Stimulated activated CD4-positive, alpha-beta T cell treated with anti-CD3 and anti-CD28 coated beads, Interleukin-12 subunit alpha, Interleukin-12 subunit beta, amount 100 ng/mL, for 48 hours (primary cell): ENCODE measurements at regions not wholly inside any gene's neighbourhood (a gene's known extent, or its start where the extent isn't known, plus 50 kb on each side); places are given as distances from the start of the nearest gene placed in this dataset.
A peak's percentile ranks its signal among the peaks of the same experiment; 100 is the strongest.
"Not testable (repeated sequence)": the region's sequence is repeated elsewhere in the genome, so short reads cannot be mapped to it uniquely, and the experiment has no call there.

Experiments used
- DNase-seq, 3 donors: peaks; one replicate each; pipeline ENCODE4 v3.0.0-alpha.2; 2020; ENCODE audit warnings: low read depth in 2 of 3, low spot score in 1 of 3

GRCh38 chr22:22122348-22123117 is 122.1 kb upstream of the VPREB1 start:
- DNase-seq, result no peak

- DNase-seq, result no peak
Observed at GRCh38 chr22:22121445-22121844, 123.1 kb upstream of the VPREB1 start.

- DNase-seq, result no peak
Observed at GRCh38 chr22:22120160-22120559, 124.4 kb upstream of the VPREB1 start.

- DNase-seq, result no peak
Observed at GRCh38 chr22:22118987-22119386, 125.6 kb upstream of the VPREB1 start.

GRCh38 chr22:22117864-22118544 is 126.6 kb upstream of the VPREB1 start:
- not testable (repeated sequence) for DNase-seq

GRCh38 chr22:22116997-22117770 is 127.4 kb upstream of the VPREB1 start:
- DNase-seq, result not testable (repeated sequence)

- no peak for DNase-seq
Observed at GRCh38 chr22:22113701-22114100, 130.9 kb upstream of the VPREB1 start.

GRCh38 chr22:22112533-22113294 is 130.1 kb upstream of the TOP3B start:
- DNase-seq, result no peak

GRCh38 chr22:22111983-22112382 is 129.4 kb upstream of the TOP3B start:
- DNase-seq, result no peak

GRCh38 chr22:22111267-22111751 is 128.7 kb upstream of the TOP3B start:
- DNase-seq, result peak; percentile 26 to 35 (median 29)

- peak; percentile 20 to 30 (median 27) for DNase-seq
Observed at GRCh38 chr22:22110548-22111266, 128.1 kb upstream of the TOP3B start.

- DNase-seq, result no peak
Observed at GRCh38 chr22:22109693-22110466, 127.3 kb upstream of the TOP3B start.

GRCh38 chr22:22106855-22107254 is 124.3 kb upstream of the TOP3B start:
- no peak for DNase-seq

- DNase-seq, result no peak
Observed at GRCh38 chr22:22105364-22105763, 122.8 kb upstream of the TOP3B start.

GRCh38 chr22:22103078-22103875 is 120.7 kb upstream of the TOP3B start:
- DNase-seq, result peak in 1 of 3 donors; percentile 5

GRCh38 chr22:22099833-22100812 is 117.5 kb upstream of the TOP3B start:
- DNase-seq, result no peak

- no peak for DNase-seq
Observed at GRCh38 chr22:22099194-22099486, 116.6 kb upstream of the TOP3B start.
